OCI-LY7 (cell line): ENCODE measurements at regions not wholly inside any gene's neighbourhood (a gene's known extent, or its start where the extent isn't known, plus 50 kb on each side); places are given as distances from the start of the nearest gene placed in this dataset.

Experiments
- BruUV-seq: library from RNA; stranded (reverse); fragments of 400-500 nt; replicated peaks from 2 replicates; lab custom pipeline; 2021; lab: Mats Ljungman, UMichigan
- CTCF ChIA-PET: fragments of 300-600 bp; sonication (Branson Sonifier 250); formaldehyde crosslinking; loops from one replicate; lab custom pipeline; 2022; ENCODE audit warnings: antibody characterized with exemption; ENCODE audit not compliant: unreplicated experiment; lab: Charles Lee
- POLR2A ChIA-PET: fragments of 300-600 bp; sonication (Branson Sonifier 250); formaldehyde crosslinking; loops from one replicate; lab custom pipeline; 2022; ENCODE audit warnings: antibody characterized with exemption; lab: Charles Lee
- DNase-seq: peaks from one replicate; pipeline ENCODE4 v3.0.0-alpha.2; 2015; ENCODE audit warnings: low spot score
- H2AFZ ChIP-seq: fragments of 200-600 bp; sonication (generic), shearing (Covaris generic); 2 replicates; pipeline ENCODE4 v1.6.1; 2014; ENCODE audit warnings: mild to moderate bottlenecking, antibody characterized with exemption, low read length, moderate library complexity
- H3K27ac ChIP-seq: fragments of 200-600 bp; sonication (generic); 2 replicates; pipeline ENCODE4 v1.5.1; 2014; ENCODE audit warnings: mixed run types, low read depth, mild to moderate bottlenecking, moderate library complexity, low read length, inconsistent platforms; ENCODE audit not compliant: poor library complexity, severe bottlenecking
- H3K36me3 ChIP-seq: fragments of 200-600 bp; sonication (generic); 2 replicates; pipeline ENCODE4 v1.6.1; 2014; ENCODE audit warnings: mild to moderate bottlenecking, antibody characterized with exemption, low read length, moderate library complexity, mixed read lengths; ENCODE audit not compliant: insufficient read depth
- H3K4me1 ChIP-seq: fragments of 200-600 bp; sonication (generic); 2 replicates; pipeline ENCODE4 v1.5.1; 2014; ENCODE audit warnings: mild to moderate bottlenecking, low read length; ENCODE audit not compliant: insufficient read depth, poor library complexity, severe bottlenecking
- H3K4me2 ChIP-seq: fragments of 200-600 bp; sonication (generic); 2 replicates; pipeline ENCODE4 v1.6.1; 2014; ENCODE audit warnings: mild to moderate bottlenecking, low read length
- H3K4me3 ChIP-seq: fragments of 200-600 bp; sonication (generic); 2 replicates; pipeline ENCODE4 v1.5.1; 2014; ENCODE audit warnings: mild to moderate bottlenecking, low read depth, low read length; ENCODE audit not compliant: poor library complexity, severe bottlenecking
- H3K79me2 ChIP-seq: fragments of 200-600 bp; sonication (generic); 2 replicates; pipeline ENCODE4 v1.6.1; 2016; ENCODE audit warnings: low read depth, mild to moderate bottlenecking, low read length, moderate library complexity, mixed read lengths; ENCODE audit not compliant: insufficient read depth
- H3K9me2 ChIP-seq: fragments of 200-600 bp; sonication (generic); 2 replicates; pipeline ENCODE4 v1.6.1; 2016; ENCODE audit warnings: mild to moderate bottlenecking, low read length, mixed read lengths; ENCODE audit not compliant: insufficient read depth
- H3K9me3 ChIP-seq: fragments of 200-600 bp; sonication (generic); 2 replicates; pipeline ENCODE4 v1.6.1; 2014; ENCODE audit warnings: mild to moderate bottlenecking, mixed run types, low read length, mixed read lengths
- H4K20me1 ChIP-seq: fragments of 200-600 bp; sonication (generic); 2 replicates; pipeline ENCODE4 v1.6.1; 2014; ENCODE audit warnings: mild to moderate bottlenecking, antibody characterized with exemption, low read length, moderate library complexity, mixed read lengths; ENCODE audit not compliant: insufficient read depth
- EZH2phosphoT487 ChIP-seq: fragments of 200-600 bp; sonication (generic); IDR thresholded peaks from 2 replicates; pipeline ENCODE4 v1.6.1; 2018; ENCODE audit warnings: low read depth, borderline replicate concordance, mild to moderate bottlenecking, mixed run types, antibody characterized with exemption, low read length, moderate library complexity, mixed read lengths
- intact Hi-C: fragments of 100-400 bp; cut with micrococcal nuclease; formaldehyde crosslinking; loops from one replicate; pipeline ENCODE4 v1.10.0; 2022; ENCODE audit not compliant: unreplicated experiment
- TF ChIP-seq, protein P1 (sequence below): fragments of 200-600 bp; sonication (generic); conservative IDR thresholded peaks from 2 replicates; pipeline ENCODE4 v1.5.1; 2014; ENCODE audit warnings: mild to moderate bottlenecking, antibody characterized with exemption, low read length, moderate library complexity, mixed read lengths

DNA sequence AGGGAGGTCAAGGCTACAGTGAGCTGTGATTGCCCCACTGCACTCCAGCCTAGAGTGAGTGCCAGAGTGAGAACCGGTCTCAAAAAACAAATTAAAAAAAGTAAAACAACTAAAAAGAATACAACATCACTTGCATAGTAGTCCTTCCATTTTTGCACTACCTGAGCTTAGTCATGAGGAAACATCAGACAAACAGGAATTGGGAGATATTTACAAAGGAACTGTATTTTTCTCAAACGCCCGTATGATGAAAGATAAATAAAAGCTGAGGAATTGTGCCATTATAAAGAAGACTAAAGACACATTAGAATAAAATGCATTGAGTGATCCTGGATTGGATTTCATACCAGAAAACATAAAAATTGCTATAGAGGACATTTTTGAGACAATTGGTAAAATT is 50.0 kb upstream of the ATP8B1 start:
- Histone ChIP-seq H3K9me3 (no peaks in the 10 kb centered on the region), H2AFZ (no peak overlapping the region), H3K9me2 (no peaks in the 10 kb centered on the region), H3K36me3 (no peaks in the 10 kb centered on the region), H3K4me2 (no peak overlapping the region), H3K4me1 (no peaks in the 10 kb centered on the region), H3K27ac (no peak overlapping the region), H3K4me3 (no peak overlapping the region), H3K79me2 (no peaks in the 10 kb centered on the region), H4K20me1 (no peaks in the 10 kb centered on the region)
- no peak for DNase-seq
- ChIA-PET POLR2A (no interaction called here), CTCF (no interaction called here)
- TF ChIP-seq, protein P1, sequence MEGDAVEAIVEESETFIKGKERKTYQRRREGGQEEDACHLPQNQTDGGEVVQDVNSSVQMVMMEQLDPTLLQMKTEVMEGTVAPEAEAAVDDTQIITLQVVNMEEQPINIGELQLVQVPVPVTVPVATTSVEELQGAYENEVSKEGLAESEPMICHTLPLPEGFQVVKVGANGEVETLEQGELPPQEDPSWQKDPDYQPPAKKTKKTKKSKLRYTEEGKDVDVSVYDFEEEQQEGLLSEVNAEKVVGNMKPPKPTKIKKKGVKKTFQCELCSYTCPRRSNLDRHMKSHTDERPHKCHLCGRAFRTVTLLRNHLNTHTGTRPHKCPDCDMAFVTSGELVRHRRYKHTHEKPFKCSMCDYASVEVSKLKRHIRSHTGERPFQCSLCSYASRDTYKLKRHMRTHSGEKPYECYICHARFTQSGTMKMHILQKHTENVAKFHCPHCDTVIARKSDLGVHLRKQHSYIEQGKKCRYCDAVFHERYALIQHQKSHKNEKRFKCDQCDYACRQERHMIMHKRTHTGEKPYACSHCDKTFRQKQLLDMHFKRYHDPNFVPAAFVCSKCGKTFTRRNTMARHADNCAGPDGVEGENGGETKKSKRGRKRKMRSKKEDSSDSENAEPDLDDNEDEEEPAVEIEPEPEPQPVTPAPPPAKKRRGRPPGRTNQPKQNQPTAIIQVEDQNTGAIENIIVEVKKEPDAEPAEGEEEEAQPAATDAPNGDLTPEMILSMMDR, result no peak
- TF ChIP-seq EZH2phosphoT487, result no peak
- no TSS peak for BruUV-seq
- intact Hi-C loops, result loop anchor here (10.0 kb wide), 1 partner anchor 218 kb away; no protein-coding TSS in a partner anchor
